Uterus (tissue), 2 donors: ENCODE measurements at regions not wholly inside any gene's neighbourhood (a gene's known extent, or its start where the extent isn't known, plus 50 kb on each side); places are given as distances from the start of the nearest gene placed in this dataset.

ENCODE experiments used
- CTCF ChIP-seq, 4 experiments: fragments of 200-600 bp in 2 of 4; fragments of 450-650 bp in 2 of 4; sonication (generic) in 2 of 4; IDR thresholded peaks; one replicate each; pipeline ENCODE4 v1.5.1; 2016 to 2019; ENCODE audit warnings: antibody characterized with exemption in 4 of 4, mild to moderate bottlenecking in 2 of 4, moderate library complexity in 1 of 4
- POLR2A ChIP-seq, 2 donors: fragments of 450-650 bp; IDR thresholded peaks; one replicate each; pipeline ENCODE4 v1.6.1; 2016; ENCODE audit warnings: antibody characterized with exemption in 2 of 2, mild to moderate bottlenecking in 1 of 2, moderate library complexity in 1 of 2

GRCh38 chr13:34361560-34361959, 543.6 kb downstream of the RFC3 start:
- TF ChIP-seq CTCF (IDR thresholded peaks at IDR 0.05) (no peak), POLR2A (IDR thresholded peaks at IDR 0.05) (no peak)
